ENCODE measurements at regions not wholly inside any gene's neighbourhood (a gene's known extent, or its start where the extent isn't known, plus 50 kb on each side); places are given as distances from the start of the nearest gene placed in this dataset.

- TF ChIP-seq, protein P1, sequence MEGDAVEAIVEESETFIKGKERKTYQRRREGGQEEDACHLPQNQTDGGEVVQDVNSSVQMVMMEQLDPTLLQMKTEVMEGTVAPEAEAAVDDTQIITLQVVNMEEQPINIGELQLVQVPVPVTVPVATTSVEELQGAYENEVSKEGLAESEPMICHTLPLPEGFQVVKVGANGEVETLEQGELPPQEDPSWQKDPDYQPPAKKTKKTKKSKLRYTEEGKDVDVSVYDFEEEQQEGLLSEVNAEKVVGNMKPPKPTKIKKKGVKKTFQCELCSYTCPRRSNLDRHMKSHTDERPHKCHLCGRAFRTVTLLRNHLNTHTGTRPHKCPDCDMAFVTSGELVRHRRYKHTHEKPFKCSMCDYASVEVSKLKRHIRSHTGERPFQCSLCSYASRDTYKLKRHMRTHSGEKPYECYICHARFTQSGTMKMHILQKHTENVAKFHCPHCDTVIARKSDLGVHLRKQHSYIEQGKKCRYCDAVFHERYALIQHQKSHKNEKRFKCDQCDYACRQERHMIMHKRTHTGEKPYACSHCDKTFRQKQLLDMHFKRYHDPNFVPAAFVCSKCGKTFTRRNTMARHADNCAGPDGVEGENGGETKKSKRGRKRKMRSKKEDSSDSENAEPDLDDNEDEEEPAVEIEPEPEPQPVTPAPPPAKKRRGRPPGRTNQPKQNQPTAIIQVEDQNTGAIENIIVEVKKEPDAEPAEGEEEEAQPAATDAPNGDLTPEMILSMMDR (conservative IDR thresholded peaks at IDR 0.05 in 1 of 2, IDR thresholded peaks at IDR 0.05 in 1 of 2; ENCODE audit: low read depth in 1 of 2, low read length in 2 of 2) = no peak
- no peak for TF ChIP-seq EZH2 (IDR thresholded peaks at IDR 0.05; ENCODE audit: low read length, missing control alignments)
Measured at GRCh38 chr1:57572016-57572415, 148.2 kb upstream of the DAB1 start.
